ENCODE measurements at regions not wholly inside any gene's neighbourhood (a gene's known extent, or its start where the extent isn't known, plus 50 kb on each side); places are given as distances from the start of the nearest gene placed in this dataset.

GRCh38 chr21:32167513-32167912 lies 111.3 kb downstream of the MIS18A start:
- no peak for DNase-seq
- no peak overlapping the region for H3K4me3 ChIP-seq (ENCODE audit: low read length)
- no peaks in the 10 kb centered on the region for H3K36me3 ChIP-seq (replicated peaks; ENCODE audit: insufficient read depth, low read length)
- no peak overlapping the region for H3K27ac ChIP-seq (ENCODE audit: low read length)
- TF ChIP-seq EZH2 (optimal IDR thresholded peaks at IDR 0.05; ENCODE audit: low read depth, low read length) = no peak
- no peak for TF ChIP-seq CTCF (IDR thresholded peaks at IDR 0.05; ENCODE audit: low read length)
- no peak for TF ChIP-seq EZH2phosphoT487 (IDR thresholded peaks at IDR 0.05; ENCODE audit: low read length)
- H3K9me2 ChIP-seq (replicated peaks; ENCODE audit: insufficient read depth, low read length) = no peaks in the 10 kb centered on the region
- no peak overlapping the region for H2AFZ ChIP-seq (ENCODE audit: low read length)
- H4K20me1 ChIP-seq (ENCODE audit: insufficient read depth, low read length) = no peaks in the 10 kb centered on the region
- H3K9ac ChIP-seq (ENCODE audit: low read length) = no peak overlapping the region
- no peaks in the 10 kb centered on the region for H3K9me3 ChIP-seq (replicated peaks; ENCODE audit: insufficient read depth, low read length)
- H3K27me3 ChIP-seq (replicated peaks; ENCODE audit: insufficient read depth, low read length) = no peaks in the 10 kb centered on the region
- no peaks in the 10 kb centered on the region for H3K79me2 ChIP-seq (ENCODE audit: low read length)
- no peak overlapping the region for H3K4me2 ChIP-seq (ENCODE audit: low read depth, low read length)
- H3K4me1 ChIP-seq (ENCODE audit: low read length) = no peaks in the 10 kb centered on the region
- H3F3A ChIP-seq (ENCODE audit: insufficient read depth, low read length) = no peaks in the 10 kb centered on the region

GRCh38 chr21:32163386-32163785 lies 115.5 kb downstream of the MIS18A start:
- Histone ChIP-seq H3K4me2 (ENCODE audit: low read depth, low read length) (no peak overlapping the region), H3K27ac (ENCODE audit: low read length) (no peak overlapping the region), H3K9me2 (replicated peaks; ENCODE audit: insufficient read depth, low read length) (no peaks in the 10 kb centered on the region), H3K9me3 (replicated peaks; ENCODE audit: insufficient read depth, low read length) (no peaks in the 10 kb centered on the region), H3K27me3 (replicated peaks; ENCODE audit: insufficient read depth, low read length) (no peaks in the 10 kb centered on the region), H3F3A (ENCODE audit: insufficient read depth, low read length) (no peaks in the 10 kb centered on the region), H4K20me1 (ENCODE audit: insufficient read depth, low read length) (no peaks in the 10 kb centered on the region), H3K36me3 (replicated peaks; ENCODE audit: insufficient read depth, low read length) (no peaks in the 10 kb centered on the region), H2AFZ (ENCODE audit: low read length) (no peak overlapping the region), H3K79me2 (ENCODE audit: low read length) (no peaks in the 10 kb centered on the region), H3K4me3 (ENCODE audit: low read length) (no peak overlapping the region), H3K4me1 (ENCODE audit: low read length) (no peaks in the 10 kb centered on the region), H3K9ac (ENCODE audit: low read length) (no peak overlapping the region)
- TF ChIP-seq EZH2phosphoT487 (IDR thresholded peaks at IDR 0.05; ENCODE audit: low read length) = no peak
- DNase-seq = no peak

GRCh38 chr21:32162727-32163320 lies 116.0 kb downstream of the MIS18A start:
- Histone ChIP-seq H3K4me1 (ENCODE audit: low read length) (no peaks in the 10 kb centered on the region), H3K4me2 (ENCODE audit: low read depth, low read length) (no peak overlapping the region), H3F3A (ENCODE audit: insufficient read depth, low read length) (no peaks in the 10 kb centered on the region), H4K20me1 (ENCODE audit: insufficient read depth, low read length) (no peaks in the 10 kb centered on the region), H3K4me3 (ENCODE audit: low read length) (no peak overlapping the region), H3K27ac (ENCODE audit: low read length) (no peak overlapping the region), H3K9me2 (replicated peaks; ENCODE audit: insufficient read depth, low read length) (no peaks in the 10 kb centered on the region), H3K9ac (ENCODE audit: low read length) (no peak overlapping the region), H3K79me2 (ENCODE audit: low read length) (no peaks in the 10 kb centered on the region), H3K27me3 (replicated peaks; ENCODE audit: insufficient read depth, low read length) (no peaks in the 10 kb centered on the region), H3K36me3 (replicated peaks; ENCODE audit: insufficient read depth, low read length) (no peaks in the 10 kb centered on the region), H3K9me3 (replicated peaks; ENCODE audit: insufficient read depth, low read length) (no peaks in the 10 kb centered on the region), H2AFZ (ENCODE audit: low read length) (no peak overlapping the region)
- DNase-seq = no peak
- TF ChIP-seq EZH2 (optimal IDR thresholded peaks at IDR 0.05; ENCODE audit: low read depth, low read length) (no peak), EZH2phosphoT487 (IDR thresholded peaks at IDR 0.05; ENCODE audit: low read length) (no peak), CTCF (IDR thresholded peaks at IDR 0.05; ENCODE audit: low read length) (no peak)

GRCh38 chr21:32155226-32155625 lies 123.6 kb downstream of the MIS18A start:
- Histone ChIP-seq H3K9me3 (replicated peaks; ENCODE audit: insufficient read depth, low read length) (no peaks in the 10 kb centered on the region), H2AFZ (ENCODE audit: low read length) (no peak overlapping the region), H3K9ac (ENCODE audit: low read length) (no peak overlapping the region), H3K36me3 (replicated peaks; ENCODE audit: insufficient read depth, low read length) (no peaks in the 10 kb centered on the region), H3K4me3 (ENCODE audit: low read length) (no peak overlapping the region), H3K4me1 (ENCODE audit: low read length) (peaks cover 14% of the 10 kb centered on the region), H3K9me2 (replicated peaks; ENCODE audit: insufficient read depth, low read length) (no peaks in the 10 kb centered on the region), H3F3A (ENCODE audit: insufficient read depth, low read length) (no peaks in the 10 kb centered on the region), H4K20me1 (ENCODE audit: insufficient read depth, low read length) (no peaks in the 10 kb centered on the region), H3K4me2 (ENCODE audit: low read depth, low read length) (peak overlapping the region; percentile 11; the same call in 1 of the 2 replicates), H3K27ac (ENCODE audit: low read length) (no peak overlapping the region), H3K27me3 (replicated peaks; ENCODE audit: insufficient read depth, low read length) (no peaks in the 10 kb centered on the region), H3K79me2 (ENCODE audit: low read length) (no peaks in the 10 kb centered on the region)
- no peak for DNase-seq
- TF ChIP-seq EZH2 (optimal IDR thresholded peaks at IDR 0.05; ENCODE audit: low read depth, low read length) (no peak), CTCF (IDR thresholded peaks at IDR 0.05; ENCODE audit: low read length) (no peak), EZH2phosphoT487 (IDR thresholded peaks at IDR 0.05; ENCODE audit: low read length) (no peak)

Measured in MM.1S (cell line).